Inflammatory macrophage treated with lipopolysaccharide for 1 hour (primary cell): ENCODE measurements at regions not wholly inside any gene's neighbourhood (a gene's known extent, or its start where the extent isn't known, plus 50 kb on each side); places are given as distances from the start of the nearest gene placed in this dataset.
"Not testable (repeated sequence)": the region's sequence is repeated elsewhere in the genome, so short reads cannot be mapped to it uniquely, and the experiment has no call there.

Experiments
- DNase-seq, 2 donors: peaks; one replicate each; pipeline ENCODE4 v3.0.0-alpha.2; 2020 to 2022

- no peak for DNase-seq
These were observed 1278.4 kb upstream of the TENM4 start for GRCh38 chr11:80719292-80719646.

- DNase-seq = no peak
These were observed 1277.9 kb upstream of the TENM4 start for GRCh38 chr11:80718611-80719291.

- no peak for DNase-seq
These were observed 1261.4 kb upstream of the TENM4 start for GRCh38 chr11:80702264-80702663.

GRCh38 chr11:80700386-80700785 lies 1259.6 kb upstream of the TENM4 start:
- DNase-seq = no peak

- DNase-seq = not testable (repeated sequence)
These were observed 1258.8 kb upstream of the TENM4 start for GRCh38 chr11:80699406-80700177.

- no peak for DNase-seq
These were observed 1257.8 kb upstream of the TENM4 start for GRCh38 chr11:80698637-80699036.

- no peak for DNase-seq
These were observed 1253.6 kb upstream of the TENM4 start for GRCh38 chr11:80694385-80694784.

GRCh38 chr11:80687941-80688340 lies 1247.1 kb upstream of the TENM4 start:
- DNase-seq = no peak

- no peak for DNase-seq
These were observed 1246.1 kb upstream of the TENM4 start for GRCh38 chr11:80686889-80687288.

GRCh38 chr11:80673566-80673965 lies 1232.7 kb upstream of the TENM4 start:
- DNase-seq = no peak

GRCh38 chr11:80669620-80670019 lies 1228.8 kb upstream of the TENM4 start:
- no peak for DNase-seq

GRCh38 chr11:80668039-80668438 lies 1227.2 kb upstream of the TENM4 start:
- no peak for DNase-seq

- no peak for DNase-seq
These were observed 1215.0 kb upstream of the TENM4 start for GRCh38 chr11:80655834-80656233.

- no peak for DNase-seq
These were observed 1210.1 kb upstream of the TENM4 start for GRCh38 chr11:80650966-80651365.

- no peak for DNase-seq
These were observed 1208.4 kb upstream of the TENM4 start for GRCh38 chr11:80649186-80649585.

- DNase-seq = no peak
These were observed 1197.5 kb upstream of the TENM4 start for GRCh38 chr11:80638296-80638695.

GRCh38 chr11:80637571-80637970 lies 1196.7 kb upstream of the TENM4 start:
- no peak for DNase-seq

- DNase-seq = no peak
These were observed 1196.2 kb upstream of the TENM4 start for GRCh38 chr11:80636999-80637398.

GRCh38 chr11:80635178-80635577 lies 1194.3 kb upstream of the TENM4 start:
- DNase-seq = no peak

- no peak for DNase-seq
These were observed 1191.9 kb upstream of the TENM4 start for GRCh38 chr11:80632691-80633090.

- DNase-seq = no peak
These were observed 1191.3 kb upstream of the TENM4 start for GRCh38 chr11:80632156-80632555.

GRCh38 chr11:80629466-80629865 lies 1188.6 kb upstream of the TENM4 start:
- no peak for DNase-seq

- DNase-seq = no peak
These were observed 1186.5 kb upstream of the TENM4 start for GRCh38 chr11:80627364-80627763.

- no peak for DNase-seq
These were observed 1185.9 kb upstream of the TENM4 start for GRCh38 chr11:80626721-80627120.

GRCh38 chr11:80625563-80625962 lies 1184.7 kb upstream of the TENM4 start:
- DNase-seq = no peak
